Tibial nerve (tissue), 4 donors: ENCODE measurements at regions not wholly inside any gene's neighbourhood (a gene's known extent, or its start where the extent isn't known, plus 50 kb on each side); places are given as distances from the start of the nearest gene placed in this dataset.

ENCODE experiments used
- DNase-seq, 2 donors: peaks; one replicate each; pipeline ENCODE4 v3.0.0-alpha.2; 2019; ENCODE audit warnings: low spot score in 2 of 2
- H3K27ac ChIP-seq, 4 donors: fragments of 200-600 bp; sonication (generic) in 3 of 4; one replicate each; pipeline ENCODE4 v1.5.1; 2017 to 2019; ENCODE audit warnings: mild to moderate bottlenecking in 1 of 4
- H3K27me3 ChIP-seq, 2 donors: fragments of 200-600 bp; sonication (generic) in 1 of 2; one replicate each; pipeline versions ENCODE4 v1.5.1 to v1.6.0; 2017 to 2019
- H3K36me3 ChIP-seq, 3 donors: fragments of 200-600 bp; sonication (generic); one replicate each; pipeline ENCODE4 v1.5.1; 2018 to 2019
- H3K4me1 ChIP-seq, 4 donors: fragments of 200-600 bp; sonication (generic) in 3 of 4; one replicate each; pipeline ENCODE4 v1.5.1; 2017 to 2019
- H3K4me3 ChIP-seq, 4 donors: fragments of 200-600 bp; sonication (generic) in 3 of 4; one replicate each; pipeline ENCODE4 v1.5.1; 2017 to 2019; ENCODE audit warnings: mild to moderate bottlenecking in 1 of 4, moderate library complexity in 1 of 4
- H3K9me3 ChIP-seq, 4 donors: fragments of 200-600 bp; sonication (generic) in 3 of 4; one replicate each; pipeline ENCODE4 v1.5.1; 2017 to 2019
- EP300 ChIP-seq, 2 donors: sonication (generic); formaldehyde crosslinking; IDR thresholded peaks; one replicate each; pipeline ENCODE4 v1.6.1; 2017; ENCODE audit warnings: antibody characterized with exemption in 2 of 2, mild to moderate bottlenecking in 1 of 2
- POLR2A ChIP-seq, 2 donors: fragments of 450-650 bp; IDR thresholded peaks; one replicate each; pipeline ENCODE4 v1.6.1; 2017; ENCODE audit warnings: antibody characterized with exemption in 2 of 2, mild to moderate bottlenecking in 2 of 2, moderate library complexity in 2 of 2
- WGBS, 2 donors: methylation state at CpG; one replicate each; pipeline ENCODE4 v1.1.5; 2018; 5-methylcytosine and 5-hydroxymethylcytosine counted together
- TF ChIP-seq, protein P1 (sequence below), 5 experiments: fragments of 200-600 bp in 3 of 5; fragments of 450-650 bp in 2 of 5; sonication (generic) in 3 of 5; IDR thresholded peaks; one replicate each; pipeline ENCODE4 v1.5.1; 2016 to 2019; ENCODE audit warnings: antibody characterized with exemption in 5 of 5, mild to moderate bottlenecking in 3 of 5, moderate library complexity in 2 of 5

DNA sequence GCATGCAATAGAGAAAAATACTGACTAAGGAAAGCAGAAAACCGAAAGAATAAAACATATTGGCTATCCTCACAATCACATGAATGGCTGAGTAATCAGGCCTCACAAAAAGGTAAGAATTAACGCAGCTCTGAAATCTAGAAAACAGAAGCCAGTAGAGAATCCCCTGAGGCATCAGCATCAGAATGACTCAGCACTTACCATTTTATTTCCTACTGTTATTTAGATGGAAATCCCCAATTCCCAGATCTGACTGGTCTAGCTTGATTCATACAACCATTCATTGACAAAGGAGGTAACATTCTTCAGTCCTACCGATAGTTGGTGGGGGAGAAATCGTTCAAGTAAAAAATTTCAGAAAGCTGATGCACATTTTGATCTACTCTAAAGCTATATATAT is 1408.4 kb upstream of the WWC1 start:
- H3K27ac ChIP-seq = no peak overlapping the region
- no peak for TF ChIP-seq EP300 (IDR thresholded peaks at IDR 0.05)
- no peak for TF ChIP-seq POLR2A (IDR thresholded peaks at IDR 0.05)
- TF ChIP-seq, protein P1, sequence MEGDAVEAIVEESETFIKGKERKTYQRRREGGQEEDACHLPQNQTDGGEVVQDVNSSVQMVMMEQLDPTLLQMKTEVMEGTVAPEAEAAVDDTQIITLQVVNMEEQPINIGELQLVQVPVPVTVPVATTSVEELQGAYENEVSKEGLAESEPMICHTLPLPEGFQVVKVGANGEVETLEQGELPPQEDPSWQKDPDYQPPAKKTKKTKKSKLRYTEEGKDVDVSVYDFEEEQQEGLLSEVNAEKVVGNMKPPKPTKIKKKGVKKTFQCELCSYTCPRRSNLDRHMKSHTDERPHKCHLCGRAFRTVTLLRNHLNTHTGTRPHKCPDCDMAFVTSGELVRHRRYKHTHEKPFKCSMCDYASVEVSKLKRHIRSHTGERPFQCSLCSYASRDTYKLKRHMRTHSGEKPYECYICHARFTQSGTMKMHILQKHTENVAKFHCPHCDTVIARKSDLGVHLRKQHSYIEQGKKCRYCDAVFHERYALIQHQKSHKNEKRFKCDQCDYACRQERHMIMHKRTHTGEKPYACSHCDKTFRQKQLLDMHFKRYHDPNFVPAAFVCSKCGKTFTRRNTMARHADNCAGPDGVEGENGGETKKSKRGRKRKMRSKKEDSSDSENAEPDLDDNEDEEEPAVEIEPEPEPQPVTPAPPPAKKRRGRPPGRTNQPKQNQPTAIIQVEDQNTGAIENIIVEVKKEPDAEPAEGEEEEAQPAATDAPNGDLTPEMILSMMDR (IDR thresholded peaks at IDR 0.05) = no peak
- H3K4me1 ChIP-seq = no peaks in the 10 kb centered on the region
- no peaks in the 10 kb centered on the region for H3K27me3 ChIP-seq
- H3K9me3 ChIP-seq = no peaks in the 10 kb centered on the region
- no peaks in the 10 kb centered on the region for H3K36me3 ChIP-seq
- H3K4me3 ChIP-seq = no peak overlapping the region
- DNase-seq = no peak
- 68 to 70% methylated on average over 4 of the region's 4 CpGs for WGBS, 2 donors

DNA sequence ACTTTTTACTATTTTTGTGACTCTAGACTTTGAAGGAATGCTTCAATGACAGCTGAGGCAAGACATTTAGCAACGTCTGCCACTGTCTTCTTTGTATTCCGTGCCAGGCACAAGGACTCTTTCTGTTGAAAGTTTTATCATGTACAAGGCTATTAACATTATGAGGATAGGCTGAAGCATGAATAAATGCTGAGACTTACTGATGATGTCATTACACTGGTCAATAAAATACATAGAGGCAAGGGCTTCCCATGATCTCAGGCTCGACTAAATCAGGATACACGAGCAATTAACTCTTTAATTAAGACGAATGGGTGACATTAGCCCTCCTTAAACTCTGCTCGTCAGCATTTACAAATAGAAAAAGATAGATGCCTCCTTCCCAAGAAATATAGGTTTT is 1393.3 kb upstream of the WWC1 start:
- 38 to 43% methylated on average over 6 of the region's 6 CpGs for WGBS, 2 donors

DNA sequence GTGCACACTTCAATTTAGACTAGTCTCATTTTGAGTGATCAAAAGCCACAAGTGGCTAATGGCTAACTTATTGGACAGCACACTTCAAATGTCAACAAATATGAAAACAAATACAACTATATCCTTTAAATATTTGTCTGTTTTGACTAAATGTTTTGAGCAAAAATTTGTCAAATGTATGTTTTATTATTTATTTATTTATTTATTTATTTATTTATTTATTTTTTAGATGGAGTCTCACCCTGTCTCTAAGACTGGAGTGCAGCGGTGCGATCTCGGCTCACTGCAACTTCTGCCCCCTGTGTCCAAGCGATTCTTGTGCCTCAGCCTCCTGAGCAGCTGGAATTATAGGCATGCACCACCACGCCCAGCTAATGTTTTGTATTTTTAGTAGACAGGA is 1392.1 kb upstream of the WWC1 start:
- H3K27ac ChIP-seq = no peak overlapping the region
- H3K9me3 ChIP-seq = no peaks in the 10 kb centered on the region
- no peaks in the 10 kb centered on the region for H3K36me3 ChIP-seq
- 91 to 97% methylated on average over 5 of the region's 5 CpGs for WGBS, 2 donors
- DNase-seq = no peak
- TF ChIP-seq EP300 (IDR thresholded peaks at IDR 0.05) (no peak), POLR2A (IDR thresholded peaks at IDR 0.05) (no peak)
- TF ChIP-seq, protein P1 (IDR thresholded peaks at IDR 0.05) = no peak
- no peak overlapping the region for H3K4me3 ChIP-seq
- H3K4me1 ChIP-seq = no peaks in the 10 kb centered on the region
- no peaks in the 10 kb centered on the region for H3K27me3 ChIP-seq

More for the DNA sequence above, 1393.3 kb upstream of the WWC1 start:
- DNase-seq = no peak
- Histone ChIP-seq H3K36me3 (no peaks in the 10 kb centered on the region), H3K4me3 (no peak overlapping the region), H3K9me3 (no peaks in the 10 kb centered on the region), H3K27ac (no peak overlapping the region), H3K4me1 (no peaks in the 10 kb centered on the region), H3K27me3 (no peaks in the 10 kb centered on the region)
- TF ChIP-seq POLR2A (IDR thresholded peaks at IDR 0.05) (no peak), EP300 (IDR thresholded peaks at IDR 0.05) (no peak)

DNA sequence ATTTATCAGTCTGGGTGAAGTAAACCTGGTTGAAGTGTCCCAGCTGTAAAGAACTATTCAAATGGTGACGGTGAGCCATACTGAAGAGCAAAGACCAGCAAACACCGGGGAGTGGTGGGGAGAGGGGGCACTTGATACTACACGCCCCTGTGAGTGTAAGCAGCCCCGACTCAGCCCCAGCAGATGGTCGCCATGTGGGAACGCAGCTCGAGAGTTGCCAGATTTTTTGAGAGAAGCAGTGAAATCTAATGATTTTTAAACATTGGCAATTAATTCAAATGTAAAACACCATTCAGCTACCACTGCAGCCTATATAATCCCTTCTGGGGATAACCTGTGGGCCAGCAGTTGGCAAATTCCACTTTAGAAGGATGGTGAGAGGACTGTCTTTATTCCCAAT is 1386.9 kb upstream of the WWC1 start:
- H3K9me3 ChIP-seq = no peaks in the 10 kb centered on the region
- WGBS, 2 donors = 80 to 87% methylated on average over 7 of the region's 7 CpGs
- TF ChIP-seq, protein P1 (IDR thresholded peaks at IDR 0.05) = no peak
- TF ChIP-seq EP300 (IDR thresholded peaks at IDR 0.05) (no peak), POLR2A (IDR thresholded peaks at IDR 0.05) (no peak)
- H3K27me3 ChIP-seq = no peaks in the 10 kb centered on the region
- H3K4me3 ChIP-seq = no peak overlapping the region
- no peak overlapping the region for H3K27ac ChIP-seq
- no peak for DNase-seq
- H3K36me3 ChIP-seq = no peaks in the 10 kb centered on the region
- no peaks in the 10 kb centered on the region for H3K4me1 ChIP-seq

DNA sequence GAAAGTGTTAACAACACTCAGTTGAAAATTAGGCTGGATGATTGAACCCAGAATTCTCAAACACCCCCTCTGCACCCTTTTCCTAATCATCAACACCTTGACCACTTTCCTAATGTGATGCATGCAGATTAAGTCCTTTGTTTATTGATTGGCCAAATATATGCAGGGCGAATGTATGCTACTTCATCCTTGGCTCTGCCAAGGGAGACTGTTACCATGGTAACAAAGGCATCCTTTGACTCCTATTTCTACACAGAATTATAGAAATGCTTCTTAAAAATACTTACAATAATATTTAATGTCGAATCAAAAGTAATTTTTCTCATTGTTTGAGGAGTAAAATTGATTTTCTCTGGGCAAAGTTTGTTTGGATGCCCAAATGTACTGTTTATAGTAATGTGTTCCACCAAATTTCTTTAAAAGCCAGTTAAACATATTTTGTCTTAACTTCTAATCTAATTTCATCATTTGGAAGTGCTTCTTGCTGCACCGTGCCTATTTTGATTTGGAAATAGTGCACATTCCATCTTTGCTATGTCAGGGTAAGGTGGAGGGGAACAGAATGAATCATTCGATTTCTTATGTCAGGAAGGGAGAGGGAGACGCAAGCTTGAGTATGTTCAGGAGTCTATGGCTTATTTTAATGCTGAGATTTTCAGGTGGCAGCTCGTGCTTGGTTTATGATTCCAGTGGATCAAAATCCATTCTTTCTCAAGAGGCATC is 1384.3 kb upstream of the WWC1 start:
- no peak for DNase-seq
- Histone ChIP-seq H3K27ac (no peak overlapping the region), H3K36me3 (no peaks in the 10 kb centered on the region), H3K27me3 (no peaks in the 10 kb centered on the region), H3K9me3 (no peaks in the 10 kb centered on the region), H3K4me3 (no peak overlapping the region), H3K4me1 (no peaks in the 10 kb centered on the region)
- WGBS, 2 donors = 61 to 66% methylated on average over 6 of the region's 6 CpGs
- no peak for TF ChIP-seq POLR2A (IDR thresholded peaks at IDR 0.05)
- no peak for TF ChIP-seq EP300 (IDR thresholded peaks at IDR 0.05)
- TF ChIP-seq, protein P1 (IDR thresholded peaks at IDR 0.05) = no peak
